H1 (cell line): ENCODE measurements at regions not wholly inside any gene's neighbourhood (a gene's known extent, or its start where the extent isn't known, plus 50 kb on each side); places are given as distances from the start of the nearest gene placed in this dataset.

Experiments
- CTCF ChIA-PET: fragments of 300-600 bp; sonication (Branson Sonifier 250); formaldehyde crosslinking; loops from one replicate; lab custom pipeline; 2021; ENCODE audit not compliant: partially characterized antibody; lab: Charles Lee
- POLR2A ChIA-PET: fragments of 300-600 bp; sonication (Branson Sonifier 250); formaldehyde crosslinking; loops from one replicate; lab custom pipeline; 2021; ENCODE audit warnings: inconsistent platforms; ENCODE audit not compliant: partially characterized antibody; lab: Charles Lee
- DNase-seq, 2 experiments: peaks; one replicate each; pipeline versions ENCODE4 v3.0.0 to v3.0.0-alpha.2; 2010 to 2022; ENCODE audit warnings: low spot score in 2 of 2, low read depth in 1 of 2, mixed read lengths in 1 of 2
- FAIRE-seq: peaks from 2 replicates; lab custom pipeline; 2011; peaks lifted over from hg19 to GRCh38; lab: Jason Lieb, UNC
- H2AFZ ChIP-seq: 2 replicates; pipeline ENCODE4 v1.8.1; 2012; ENCODE audit warnings: low read length, inconsistent platforms
- H2AK5ac ChIP-seq: 2 replicates; pipeline ENCODE4 v1.6.1; 2013; ENCODE audit warnings: low read depth, low read length
- H2BK120ac ChIP-seq: replicated peaks from 2 replicates; pipeline ENCODE3; 2013; ENCODE audit warnings: low read depth, low read length, inconsistent platforms
- H2BK12ac ChIP-seq: 2 replicates; pipeline ENCODE4 v1.6.1; 2013; ENCODE audit warnings: low read depth, low read length
- H2BK15ac ChIP-seq: 2 replicates; pipeline ENCODE4 v1.6.1; 2013; ENCODE audit warnings: low read length
- H2BK20ac ChIP-seq: 2 replicates; pipeline ENCODE4 v1.6.1; 2013; ENCODE audit warnings: low read length
- H2BK5ac ChIP-seq: 2 replicates; pipeline ENCODE4 v1.6.1; 2013; ENCODE audit warnings: low read depth, low read length
- H3K14ac ChIP-seq: 2 replicates; pipeline ENCODE4 v1.6.1; 2013; ENCODE audit warnings: inconsistent platforms; ENCODE audit not compliant: insufficient read length
- H3K18ac ChIP-seq: 2 replicates; pipeline ENCODE4 v1.6.1; 2013; ENCODE audit warnings: low read length; ENCODE audit errors: extremely low read depth
- H3K23ac ChIP-seq: 2 replicates; pipeline ENCODE4 v1.6.1; 2013; ENCODE audit warnings: inconsistent platforms; ENCODE audit not compliant: insufficient read length
- H3K23me2 ChIP-seq: 2 replicates; pipeline ENCODE4 v1.6.1; 2013; ENCODE audit warnings: low read depth, low read length
- H3K27ac ChIP-seq: 2 replicates; pipeline ENCODE4 v1.6.1; 2011; ENCODE audit warnings: low read depth, low read length, inconsistent platforms
- H3K27me3 ChIP-seq, 4 experiments: replicated peaks in 1 of 4; 1 replicate in 1 of 4; 2 replicates in 3 of 4; pipeline versions ENCODE4 v1.6.1 to v1.8.1; 2011 to 2013; ENCODE audit warnings: low read length in 3 of 4, mild to moderate bottlenecking in 3 of 4, inconsistent platforms in 2 of 4, mixed read lengths in 2 of 4, moderate library complexity in 1 of 4; ENCODE audit not compliant: control insufficient read depth in 3 of 4, insufficient read depth in 3 of 4; ENCODE audit errors: extremely low read depth in 1 of 4
- H3K36me3 ChIP-seq, 4 experiments: 2 replicates each; pipeline versions ENCODE4 v1.6.1 to v1.8.1; 2011 to 2013; ENCODE audit warnings: mild to moderate bottlenecking in 4 of 4, low read length in 3 of 4, moderate library complexity in 2 of 4, control low read depth in 1 of 4, inconsistent platforms in 1 of 4; ENCODE audit not compliant: insufficient read depth in 4 of 4, control insufficient read depth in 2 of 4
- H3K4ac ChIP-seq: replicated peaks from 2 replicates; pipeline ENCODE3; 2013; ENCODE audit warnings: low read length, low read depth, mixed read lengths, inconsistent platforms; ENCODE audit not compliant: insufficient read length
- H3K4me1 ChIP-seq, 4 experiments: replicated peaks in 1 of 4; 1 replicate in 1 of 4; 2 replicates in 3 of 4; pipeline versions ENCODE4 v1.6.1 to v1.8.1; 2011 to 2013; ENCODE audit warnings: low read length in 3 of 4, inconsistent platforms in 2 of 4, mixed read lengths in 1 of 4; ENCODE audit not compliant: insufficient read depth in 4 of 4, control insufficient read depth in 3 of 4
- H3K4me2 ChIP-seq, 2 experiments: 2 replicates each; pipeline versions ENCODE4 v1.6.1 to v1.8.1; 2011 to 2013; ENCODE audit warnings: low read depth in 2 of 2, low read length in 2 of 2, control low read depth in 1 of 2, inconsistent platforms in 1 of 2, mild to moderate bottlenecking in 1 of 2; ENCODE audit not compliant: insufficient read depth in 1 of 2
- H3K4me3 ChIP-seq, 4 experiments: fragments of 200-600, 300-600 bp in 1 of 4; sonication (generic), shearing (Covaris generic), sonication (Bioruptor Twin) in 1 of 4; 2 replicates each; pipeline versions ENCODE4 v1.5.1 to v1.8.1; 2011 to 2016; ENCODE audit warnings: low read length in 4 of 4, low read depth in 3 of 4, control low read depth in 2 of 4, inconsistent platforms in 2 of 4, mild to moderate bottlenecking in 2 of 4, mixed read lengths in 1 of 4, moderate library complexity in 1 of 4; ENCODE audit not compliant: insufficient read depth in 2 of 4; ENCODE audit errors: extremely low read depth in 1 of 4
- H3K56ac ChIP-seq: replicated peaks from 2 replicates; pipeline ENCODE3; 2013; ENCODE audit warnings: low read depth, mild to moderate bottlenecking, mixed read lengths, low read length, inconsistent platforms; ENCODE audit not compliant: insufficient read length
- H3K79me1 ChIP-seq: 2 replicates; pipeline ENCODE4 v1.6.1; 2013; ENCODE audit warnings: low read depth, low read length, control low read depth
- H3K79me2 ChIP-seq, 2 experiments: 2 replicates each; pipeline versions ENCODE4 v1.6.1 to v1.8.1; 2012 to 2013; ENCODE audit warnings: low read length in 2 of 2, mild to moderate bottlenecking in 2 of 2, inconsistent platforms in 1 of 2; ENCODE audit not compliant: insufficient read depth in 2 of 2, control insufficient read depth in 1 of 2
- H3K9ac ChIP-seq, 4 experiments: replicated peaks in 1 of 4; 1 replicate in 1 of 4; 2 replicates in 3 of 4; pipeline versions ENCODE4 v1.6.1 to v1.8.1; 2011 to 2013; ENCODE audit warnings: low read depth in 3 of 4, low read length in 3 of 4, control low read depth in 2 of 4, mild to moderate bottlenecking in 2 of 4, moderate library complexity in 2 of 4, inconsistent platforms in 1 of 4; ENCODE audit errors: extremely low read depth in 1 of 4
- H3K9me3 ChIP-seq, 2 experiments: 2 replicates each; pipeline versions ENCODE4 v1.6.1 to v1.8.1; 2012 to 2013; ENCODE audit warnings: mild to moderate bottlenecking in 2 of 2, moderate library complexity in 2 of 2, control low read depth in 1 of 2, inconsistent platforms in 1 of 2, low read depth in 1 of 2, low read length in 1 of 2, mixed read lengths in 1 of 2; ENCODE audit not compliant: insufficient read depth in 2 of 2
- H4K20me1 ChIP-seq, 2 experiments: replicated peaks in 1 of 2; 2 replicates each; pipeline versions ENCODE3 to v1.8.1; 2011 to 2013; ENCODE audit warnings: inconsistent platforms in 2 of 2, low read length in 2 of 2, mild to moderate bottlenecking in 1 of 2; ENCODE audit not compliant: insufficient read depth in 2 of 2, control insufficient read depth in 1 of 2
- H4K5ac ChIP-seq: 2 replicates; pipeline ENCODE4 v1.6.1; 2013; ENCODE audit warnings: low read length, low read depth, mixed read lengths, inconsistent platforms; ENCODE audit not compliant: insufficient read length
- H4K8ac ChIP-seq: 2 replicates; pipeline ENCODE4 v1.8.0; 2013; ENCODE audit warnings: mild to moderate bottlenecking, moderate library complexity, low read length, inconsistent platforms; ENCODE audit not compliant: insufficient read depth; ENCODE audit errors: extremely low read depth
- H4K91ac ChIP-seq: replicated peaks from 2 replicates; pipeline ENCODE3; 2013; ENCODE audit warnings: low read length, mixed read lengths, inconsistent platforms; ENCODE audit not compliant: insufficient read length
- ATF3 ChIP-seq: IDR thresholded peaks from 2 replicates; pipeline ENCODE4 v1.6.1; 2011; ENCODE audit warnings: low read depth, mild to moderate bottlenecking, low read length; ENCODE audit not compliant: insufficient read depth
- CEBPB ChIP-seq: IDR thresholded peaks from 2 replicates; pipeline ENCODE4 v1.6.1; 2012; ENCODE audit warnings: low read depth, low read length
- CHD1 ChIP-seq: IDR thresholded peaks from 2 replicates; pipeline ENCODE4 v1.6.1; 2012; ENCODE audit warnings: low read depth, low read length, improper control_type of control experiment
- CTBP2 ChIP-seq: IDR thresholded peaks from 2 replicates; pipeline ENCODE4 v1.7.0; 2011; ENCODE audit warnings: borderline replicate concordance, mild to moderate bottlenecking, moderate library complexity, mixed read lengths, low read length; ENCODE audit not compliant: insufficient read depth, insufficient read length
- EP300 ChIP-seq, 2 experiments: IDR thresholded peaks; 1 replicate in 1 of 2; 2 replicates in 1 of 2; pipeline ENCODE4 v1.6.1; 2011 to 2012; ENCODE audit warnings: low read depth in 2 of 2, low read length in 2 of 2, mild to moderate bottlenecking in 2 of 2, borderline replicate concordance in 1 of 2, inconsistent platforms in 1 of 2, moderate library complexity in 1 of 2
- EZH2 ChIP-seq: fragments of 200-600 bp; sonication (generic); IDR thresholded peaks from 2 replicates; pipeline ENCODE4 v1.7.1; 2012; ENCODE audit warnings: low read depth, mild to moderate bottlenecking, moderate library complexity, low read length, inconsistent platforms; ENCODE audit not compliant: severe bottlenecking
- GABPA ChIP-seq: IDR thresholded peaks from 2 replicates; pipeline ENCODE4 v1.6.1; 2011; ENCODE audit warnings: mild to moderate bottlenecking, low read length, moderate library complexity, borderline replicate concordance; ENCODE audit not compliant: insufficient read depth
- RBBP5 ChIP-seq: IDR thresholded peaks from 2 replicates; pipeline ENCODE4 v1.7.1; 2012; ENCODE audit warnings: low read depth, mild to moderate bottlenecking, inconsistent platforms, low read length, moderate library complexity, borderline replicate concordance
- RNF2 ChIP-seq: fragments of 200-900, 300-1000 bp; sonication (generic); IDR thresholded peaks from 2 replicates; pipeline ENCODE4 v1.7.1; 2016; ENCODE audit warnings: borderline replicate concordance, low read depth, mild to moderate bottlenecking, antibody characterized with exemption, low read length; ENCODE audit not compliant: poor library complexity, severe bottlenecking; ENCODE audit errors: missing control alignments
- SIRT6 ChIP-seq: IDR thresholded peaks from one replicate; pipeline ENCODE4 v1.7.1; 2012; ENCODE audit warnings: low read length, inconsistent platforms
- SP1 ChIP-seq: IDR thresholded peaks from 2 replicates; pipeline ENCODE4 v1.6.1; 2011; ENCODE audit warnings: low read depth, low read length
- TAF7 ChIP-seq: optimal IDR thresholded peaks from 2 replicates; pipeline ENCODE3; 2011; ENCODE audit warnings: low read depth, mild to moderate bottlenecking, inconsistent platforms, low read length, moderate library complexity, borderline replicate concordance
- TEAD4 ChIP-seq: IDR thresholded peaks from 2 replicates; pipeline ENCODE4 v1.6.1; 2012; ENCODE audit warnings: low read depth, low read length, inconsistent platforms, mixed read lengths
- WGBS, 2 experiments: shearing (Covaris generic) in 1 of 2; methylation state at CpG; one replicate each; pipeline versions ENCODE4 v1.1.6 to v1.1.7; 2013 to 2015; ENCODE audit warnings: low lambda C conversion rate in 2 of 2, mixed read lengths in 2 of 2, inconsistent platforms in 1 of 2, low coverage in 1 of 2, missing lambda C conversion rate in 1 of 2; ENCODE audit not compliant: insufficient replicate concordance in 2 of 2, insufficient coverage in 1 of 2, insufficient read length in 1 of 2; ENCODE audit errors: extremely low coverage in 1 of 2, missing lambda C conversion rate in 1 of 2; 5-methylcytosine and 5-hydroxymethylcytosine counted together

GRCh38 chr4:25524663-25525062 is 131.0 kb upstream of the SLC34A2 start:
- H4K8ac ChIP-seq = no peak overlapping the region
- H3K4me1 ChIP-seq = peaks cover 0 to 4% (median 1%) of the 10 kb centered on the region in 4 experiments; a peak in 2 of 7 replicates
- POLR2A ChIA-PET = no interaction called here
- no peaks in the 10 kb centered on the region for H3K79me2 ChIP-seq
- no peak overlapping the region for H2BK15ac ChIP-seq
- no peak overlapping the region for H4K91ac ChIP-seq
- no peak overlapping the region for H3K4ac ChIP-seq
- no peak for DNase-seq
- H3K14ac ChIP-seq = no peak overlapping the region
- no peak overlapping the region for H3K56ac ChIP-seq
- H2AFZ ChIP-seq = no peak overlapping the region
- no peak overlapping the region for H2BK20ac ChIP-seq
- no peak overlapping the region for H2BK5ac ChIP-seq
- CTCF ChIA-PET = interaction anchor here (0.6 to 3.2 kb wide), 7 partner anchors 21 to 243 kb away, joined by 3 to 15 read pairs (median 3); no protein-coding TSS in a partner anchor
- H2BK120ac ChIP-seq = no peak overlapping the region
- no peak overlapping the region for H3K23ac ChIP-seq
- WGBS, 2 experiments = 37% methylated on average over 2 of the region's 2 CpGs; no CpG with 5 or more reads in 1 of the 2 experiments
- H3K36me3 ChIP-seq = no peaks in the 10 kb centered on the region
- H3K18ac ChIP-seq = no peak overlapping the region
- H3K79me1 ChIP-seq = no peaks in the 10 kb centered on the region
- peaks cover 0 to 6% (median 0%) of the 10 kb centered on the region in 4 experiments; a peak in 2 of 7 replicates for H3K27me3 ChIP-seq
- H2BK12ac ChIP-seq = no peak overlapping the region
- no peak overlapping the region for H4K5ac ChIP-seq
- H3K9me3 ChIP-seq = no peaks in the 10 kb centered on the region
- no peak overlapping the region for H3K4me2 ChIP-seq
- no peak overlapping the region for H3K27ac ChIP-seq
- H3K9ac ChIP-seq = no peak overlapping the region
- no peak for FAIRE-seq
- H4K20me1 ChIP-seq = no peaks in the 10 kb centered on the region
- no peak overlapping the region for H3K4me3 ChIP-seq
- no peak overlapping the region for H2AK5ac ChIP-seq
- no peaks in the 10 kb centered on the region for H3K23me2 ChIP-seq
- TF ChIP-seq CEBPB (no peak), EZH2 (no peak), EP300 (IDR thresholded peaks at IDR 0.05; ENCODE audit: borderline replicate concordance in 1 of 2, low read depth in 2 of 2, low read length in 2 of 2) (no peak), SP1 (no peak), RBBP5 (no peak), ATF3 (no peak), CTBP2 (no peak), RNF2 (no peak), TAF7 (no peak), SIRT6 (no peak), CHD1 (no peak), TEAD4 (no peak), GABPA (no peak)
